Brain microvascular endothelial cell (primary cell): ENCODE measurements at regions not wholly inside any gene's neighbourhood (a gene's known extent, or its start where the extent isn't known, plus 50 kb on each side); places are given as distances from the start of the nearest gene placed in this dataset.

ENCODE experiments used
- DNase-seq: peaks from one replicate; pipeline ENCODE4 v3.0.0-alpha.2; 2020
- H3K27ac ChIP-seq: fragments of 250-450 bp; sonication (Bioruptor Pico); 2 replicates; pipeline ENCODE4 v1.5.1; 2020; ENCODE audit warnings: mild to moderate bottlenecking, moderate library complexity
- H3K27me3 ChIP-seq: fragments of 250-450 bp; sonication (Bioruptor Pico); replicated peaks from 2 replicates; pipeline ENCODE4 v1.5.1; 2020; ENCODE audit warnings: mild to moderate bottlenecking
- H3K36me3 ChIP-seq: fragments of 250-450 bp; sonication (Bioruptor Pico); replicated peaks from 2 replicates; pipeline ENCODE4 v1.5.1; 2020; ENCODE audit warnings: mild to moderate bottlenecking
- H3K4me3 ChIP-seq: 2 replicates; pipeline ENCODE4 v1.5.1; 2011; ENCODE audit warnings: low read depth, mild to moderate bottlenecking, control low read depth, low read length, moderate library complexity
- CTCF ChIP-seq: IDR thresholded peaks from 2 replicates; pipeline ENCODE4 v1.5.1; 2011; ENCODE audit warnings: low read depth, mild to moderate bottlenecking, moderate library complexity, low read length, control low read depth, inconsistent platforms; ENCODE audit errors: missing control alignments
- in situ Hi-C: cut with HindIII; loops from 2 replicates; pipeline ENCODE4 v1.10.0; 2017; ENCODE audit warnings: low sequenced_read_pairs, low pct_ligation_motif_present

GRCh38 chr5:37988454-37989046 lies 148.7 kb upstream of the GDNF start:
- in situ Hi-C loops, result no loop called here
- Histone ChIP-seq H3K27me3 (peaks cover 2% of the 10 kb centered on the region), H3K27ac (no peak overlapping the region), H3K4me3 (no peak overlapping the region), H3K36me3 (no peaks in the 10 kb centered on the region)
- TF ChIP-seq CTCF, result no peak
- no peak for DNase-seq

- no peak for DNase-seq
- Histone ChIP-seq H3K4me3 (no peak overlapping the region), H3K36me3 (no peaks in the 10 kb centered on the region), H3K27ac (no peak overlapping the region), H3K27me3 (peaks cover 2% of the 10 kb centered on the region)
- in situ Hi-C loops, result no loop called here
- no peak for TF ChIP-seq CTCF
Measured at GRCh38 chr5:37984300-37984699, 144.5 kb upstream of the GDNF start.

- Histone ChIP-seq H3K4me3 (no peak overlapping the region), H3K27ac (no peak overlapping the region), H3K27me3 (peaks cover 2% of the 10 kb centered on the region), H3K36me3 (no peaks in the 10 kb centered on the region)
- no peak for TF ChIP-seq CTCF
- in situ Hi-C loops, result no loop called here
- DNase-seq, result no peak
Measured at GRCh38 chr5:37983463-37983862, 143.6 kb upstream of the GDNF start.

GRCh38 chr5:37979559-37979958 lies 139.7 kb upstream of the GDNF start:
- H3K4me3 ChIP-seq, result no peak overlapping the region
- no peak for DNase-seq
- no peaks in the 10 kb centered on the region for H3K36me3 ChIP-seq
- no peaks in the 10 kb centered on the region for H3K27me3 ChIP-seq
- no peak overlapping the region for H3K27ac ChIP-seq
- no peak for TF ChIP-seq CTCF
- in situ Hi-C loops, result no loop called here

- in situ Hi-C loops, result no loop called here
- no peak overlapping the region for H3K4me3 ChIP-seq
- no peaks in the 10 kb centered on the region for H3K27me3 ChIP-seq
- H3K27ac ChIP-seq, result no peak overlapping the region
- no peak for TF ChIP-seq CTCF
- no peaks in the 10 kb centered on the region for H3K36me3 ChIP-seq
- DNase-seq, result peak; percentile 9
Measured at GRCh38 chr5:37975531-37975930, 135.7 kb upstream of the GDNF start.

- in situ Hi-C loops, result no loop called here
- no peak overlapping the region for H3K4me3 ChIP-seq
- H3K27ac ChIP-seq, result no peak overlapping the region
- TF ChIP-seq CTCF, result no peak
- no peak for DNase-seq
- no peaks in the 10 kb centered on the region for H3K36me3 ChIP-seq
- H3K27me3 ChIP-seq, result no peaks in the 10 kb centered on the region
Measured at GRCh38 chr5:37971483-37972024, 131.7 kb upstream of the GDNF start.
